ENCODE measurements at regions not wholly inside any gene's neighbourhood (a gene's known extent, or its start where the extent isn't known, plus 50 kb on each side); places are given as distances from the start of the nearest gene placed in this dataset.
A peak's percentile ranks its signal among the peaks of the same experiment; 100 is the strongest.
"Not testable (repeated sequence)": the region's sequence is repeated elsewhere in the genome, so short reads cannot be mapped to it uniquely, and the experiment has no call there.

DNA sequence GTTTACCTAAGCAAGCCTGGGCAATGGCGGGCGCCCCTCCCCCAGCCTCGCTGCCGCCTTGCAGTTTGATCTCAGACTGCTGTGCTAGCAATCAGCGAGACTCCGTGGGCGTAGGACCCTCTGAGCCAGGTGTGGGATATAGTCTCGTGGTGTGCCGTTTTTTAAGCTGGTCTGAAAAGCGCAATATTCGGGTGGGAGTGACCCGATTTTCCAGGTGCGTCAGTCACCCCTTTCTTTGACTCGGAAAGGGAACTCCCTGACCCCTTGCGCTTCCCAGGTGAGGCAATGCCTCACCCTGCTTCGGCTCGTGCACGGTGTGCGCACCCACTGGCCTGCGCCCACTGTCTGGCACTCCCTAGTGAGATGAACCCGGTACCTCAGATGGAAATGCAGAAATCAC lies 442.6 kb upstream of the MTPN start:
- not testable (repeated sequence) for DNase-seq (ENCODE audit: low read depth in 3 of 3)

DNA sequence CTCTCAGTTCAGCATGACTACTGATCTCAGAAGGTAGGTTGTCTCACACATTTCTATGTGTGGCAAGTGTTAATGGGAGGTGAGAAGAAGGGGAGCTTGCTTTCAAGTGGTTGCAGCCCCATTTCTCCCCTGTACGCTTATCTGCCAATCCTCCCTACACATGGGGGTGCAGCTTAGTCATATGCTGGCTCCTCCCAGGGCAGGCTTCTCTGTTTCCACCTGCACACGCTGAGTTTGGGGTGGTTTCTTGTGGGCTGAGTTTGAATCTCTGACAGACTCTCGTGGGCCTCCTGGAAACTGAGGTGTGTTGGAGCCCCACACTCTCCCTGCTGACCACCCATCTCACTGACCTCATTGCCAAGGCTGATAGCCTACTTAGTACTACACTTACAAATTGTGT lies 435.8 kb upstream of the MTPN start:
- DNase-seq (ENCODE audit: low read depth in 3 of 3) = no peak

- peak; percentile 0 to 18 (median 1) for DNase-seq (ENCODE audit: low read depth in 3 of 3)
Observed at GRCh38 chr7:136405931-136406777, 429.0 kb upstream of the MTPN start.

- no peak for DNase-seq (ENCODE audit: low read depth in 3 of 3)
Observed at GRCh38 chr7:136403591-136403990, 426.4 kb upstream of the MTPN start.

GRCh38 chr7:136400877-136401276 lies 423.7 kb upstream of the MTPN start:
- no peak for DNase-seq (ENCODE audit: low read depth in 3 of 3)

GRCh38 chr7:136399385-136399784 lies 422.2 kb upstream of the MTPN start:
- DNase-seq (ENCODE audit: low read depth in 3 of 3) = no peak

DNA sequence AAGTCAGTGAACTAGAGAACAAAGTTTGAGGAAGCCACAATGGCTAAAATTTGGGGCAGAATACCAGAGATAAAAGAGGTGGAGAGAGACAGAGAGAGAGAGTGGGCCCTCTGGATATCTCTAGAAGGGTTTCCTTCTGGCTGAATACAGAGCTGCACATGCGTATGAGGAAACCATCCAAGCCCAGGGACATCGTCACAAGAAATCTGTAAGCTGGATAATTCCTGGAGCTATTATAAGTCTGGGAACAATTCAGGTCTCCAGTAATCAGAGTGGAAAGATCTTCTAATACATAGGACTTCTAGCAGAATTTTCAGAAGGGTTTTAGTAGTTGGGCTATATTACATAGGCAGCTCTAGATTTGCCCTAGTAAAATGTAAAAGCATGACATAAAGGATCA lies 415.7 kb upstream of the MTPN start:
- no peak for DNase-seq (ENCODE audit: low read depth in 3 of 3)

- DNase-seq (ENCODE audit: low read depth in 3 of 3) = no peak
Observed at GRCh38 chr7:136391371-136391770, 414.2 kb upstream of the MTPN start.

DNA sequence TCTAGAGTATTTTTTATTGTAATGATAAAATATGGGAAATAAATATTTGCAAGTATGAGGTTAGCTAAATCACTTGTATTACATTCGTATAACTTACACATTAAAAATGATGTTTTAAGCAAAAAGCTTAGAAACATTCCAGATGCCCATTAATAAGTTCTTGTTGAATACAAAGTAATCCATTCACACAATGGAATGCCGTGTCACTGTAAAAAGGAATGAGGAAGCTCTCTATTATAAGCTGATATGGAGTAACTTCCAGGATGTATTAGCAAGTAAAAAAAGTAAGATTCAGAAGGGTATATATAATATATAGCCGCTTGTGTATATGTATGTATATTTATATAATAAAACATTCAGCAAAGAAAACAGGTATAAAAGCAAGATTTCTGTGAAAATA lies 412.8 kb upstream of the MTPN start:
- no peak for DNase-seq (ENCODE audit: low read depth in 3 of 3)

GRCh38 chr7:136386876-136387275 lies 409.7 kb upstream of the MTPN start:
- DNase-seq (ENCODE audit: low read depth in 3 of 3) = no peak

DNA sequence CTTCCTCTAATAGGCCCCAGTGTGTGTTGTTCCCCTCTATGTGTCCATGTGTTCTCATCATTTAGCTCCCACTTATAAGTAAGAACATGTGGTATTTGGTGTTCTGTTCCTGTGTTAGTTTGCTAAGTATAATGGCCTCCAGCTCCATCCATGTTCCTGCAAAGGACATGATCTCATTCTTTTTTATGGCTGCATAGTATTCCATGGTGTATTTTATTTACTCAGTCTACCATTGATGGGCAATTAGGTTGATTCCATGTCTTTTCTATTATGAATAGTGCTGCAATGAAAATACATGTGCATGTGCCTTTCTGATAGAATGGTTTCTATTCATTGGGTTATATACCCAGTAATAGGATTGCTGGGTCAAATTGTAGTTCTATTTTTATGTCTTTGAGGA lies 394.2 kb upstream of the MTPN start:
- not testable (repeated sequence) for DNase-seq (ENCODE audit: low read depth in 3 of 3)

GRCh38 chr7:136370137-136370536 lies 393.0 kb upstream of the MTPN start:
- no peak for DNase-seq (ENCODE audit: low read depth in 3 of 3)

DNA sequence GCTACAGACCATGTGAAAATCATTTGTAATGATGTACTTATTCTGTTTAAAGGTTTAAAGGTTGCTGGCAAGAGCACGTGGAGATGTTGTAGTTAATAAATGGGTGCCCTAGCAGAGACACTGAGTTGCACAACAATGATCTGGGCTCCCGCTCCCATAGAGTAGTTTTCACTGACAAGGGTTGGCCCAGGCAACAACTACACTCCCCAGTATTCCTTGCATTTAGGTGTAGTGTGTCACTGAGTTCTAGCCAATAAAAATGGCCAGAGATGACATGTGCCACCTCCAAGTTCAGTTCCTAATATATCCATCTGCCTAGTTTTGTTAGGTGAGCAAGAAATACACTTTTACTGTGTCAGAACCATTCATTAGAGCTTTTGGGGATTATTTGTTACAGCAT lies 392.1 kb upstream of the MTPN start:
- DNase-seq (ENCODE audit: low read depth in 3 of 3) = no peak

DNA sequence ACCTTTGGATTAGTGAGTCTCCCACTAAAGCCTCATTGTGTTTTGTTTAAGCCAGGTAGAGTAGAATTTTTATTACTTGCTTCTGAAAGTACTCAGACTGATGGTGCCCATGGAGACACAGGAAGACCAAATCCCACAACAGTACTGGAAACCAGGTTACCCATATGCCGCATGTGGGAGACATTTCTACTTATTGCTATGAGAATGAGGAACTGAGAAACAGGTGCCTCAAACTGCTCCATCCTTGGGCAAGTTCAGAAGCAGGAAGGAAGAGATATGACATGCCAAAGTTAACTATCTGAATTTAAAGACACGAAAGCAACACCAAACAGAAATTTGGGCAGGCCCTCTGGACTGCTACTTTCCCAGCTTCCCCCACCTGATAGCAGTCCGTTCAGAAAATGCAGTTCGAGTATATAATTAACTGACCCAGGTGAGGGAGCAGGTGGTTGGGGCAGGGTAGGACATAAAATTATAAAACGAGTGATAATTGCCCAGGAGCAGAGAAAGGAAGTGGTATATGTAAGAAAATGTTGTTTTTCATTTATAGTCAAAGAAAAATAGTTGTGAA lies 382.3 kb upstream of the MTPN start:
- no peak for DNase-seq (ENCODE audit: low read depth in 3 of 3)

DNA sequence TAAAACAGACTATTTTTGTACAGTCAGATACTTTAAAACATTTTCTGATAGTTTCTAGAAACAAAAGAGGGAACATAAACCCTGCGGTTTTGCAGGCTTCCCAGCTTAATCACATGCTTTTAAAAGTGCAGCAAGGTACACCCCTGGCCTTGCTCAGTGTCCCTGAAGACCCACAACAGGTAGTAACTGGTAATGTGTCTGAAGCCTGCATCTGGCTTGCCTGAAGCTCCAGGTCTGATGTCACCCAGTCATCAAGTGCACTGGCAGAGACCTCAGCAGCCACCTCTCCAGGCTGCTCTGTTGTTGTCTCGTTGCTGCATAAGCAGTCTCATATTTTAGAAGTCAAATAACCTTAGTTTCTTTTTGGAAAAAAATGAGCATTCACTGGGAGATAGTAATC lies 376.1 kb upstream of the MTPN start:
- no peak for DNase-seq (ENCODE audit: low read depth in 3 of 3)

DNA sequence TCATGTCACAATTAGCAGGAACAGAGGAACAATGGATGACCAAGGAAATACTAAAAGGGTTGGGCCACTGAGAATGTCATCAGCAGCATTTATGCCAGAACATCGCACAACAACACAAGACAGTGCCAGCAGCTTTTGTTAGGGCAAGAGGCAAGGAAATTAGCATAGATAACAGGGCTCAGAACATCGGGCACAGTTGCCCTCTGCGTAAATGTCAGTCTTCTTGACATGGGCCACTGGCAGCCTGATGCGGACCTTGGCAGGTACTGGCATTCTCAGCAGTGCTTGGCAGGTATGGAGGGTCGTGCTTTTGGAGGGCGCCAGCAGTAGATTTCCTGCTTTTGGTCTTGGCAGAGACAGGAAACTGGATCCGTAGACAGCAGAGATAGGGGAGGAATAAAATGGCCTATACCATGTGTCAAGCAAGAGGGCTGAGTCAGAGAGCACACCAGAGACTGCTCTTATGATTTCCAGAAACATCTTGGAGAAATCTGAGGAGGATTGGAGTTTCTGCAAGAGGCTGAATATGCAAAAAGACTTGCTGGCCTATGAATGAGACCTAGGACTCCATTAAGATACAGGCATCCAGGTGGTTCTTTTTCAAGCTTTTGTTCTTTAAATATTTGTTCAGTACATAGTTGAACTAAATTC lies 371.5 kb upstream of the MTPN start:
- DNase-seq (ENCODE audit: low read depth in 3 of 3) = no peak

DNA sequence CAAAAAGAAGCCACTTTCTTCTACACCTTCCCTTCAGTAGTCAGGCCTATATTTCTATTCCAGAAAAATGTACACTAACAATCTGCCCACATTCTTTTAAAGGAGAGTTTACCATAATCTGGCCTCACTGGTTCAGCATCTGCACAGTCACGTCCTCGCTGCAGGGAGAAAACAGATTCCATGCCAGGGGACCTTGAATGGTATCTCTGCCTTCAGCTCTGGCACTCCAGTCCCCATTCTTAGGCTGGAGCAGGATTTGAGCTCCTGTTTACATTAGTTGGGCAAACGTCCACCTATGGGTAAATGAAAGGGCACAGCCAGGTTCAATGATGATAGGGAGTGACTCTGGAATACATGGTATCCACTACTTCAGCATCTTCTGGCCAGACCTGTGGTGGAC lies 371.0 kb upstream of the MTPN start:
- DNase-seq (ENCODE audit: low read depth in 3 of 3) = no peak

GRCh38 chr7:136347488-136347887 lies 370.3 kb upstream of the MTPN start:
- no peak for DNase-seq (ENCODE audit: low read depth in 3 of 3)

- DNase-seq (ENCODE audit: low read depth in 3 of 3) = no peak
Observed at GRCh38 chr7:136342251-136342650, 365.1 kb upstream of the MTPN start.

DNA sequence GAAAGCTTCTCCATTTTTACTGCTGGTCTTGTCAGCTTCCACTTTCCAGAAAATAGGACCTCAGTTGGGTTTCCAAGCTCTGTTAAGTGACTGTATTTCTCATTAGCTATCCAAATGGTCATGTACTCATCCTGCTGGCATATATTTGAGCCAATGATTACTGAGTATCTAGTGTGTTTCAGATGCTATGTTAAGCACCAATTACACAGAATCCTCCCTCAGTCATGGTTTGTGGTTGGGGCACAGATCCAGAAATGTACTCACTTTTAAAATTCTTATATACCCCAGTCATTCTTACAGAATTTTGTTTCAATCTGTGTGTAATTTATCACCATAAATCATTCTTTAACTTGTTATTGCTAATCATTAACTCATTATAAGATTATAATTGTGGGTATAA lies 362.3 kb upstream of the MTPN start:
- DNase-seq (ENCODE audit: low read depth in 3 of 3) = no peak

- no peak for DNase-seq (ENCODE audit: low read depth in 3 of 3)
Observed at GRCh38 chr7:136336932-136337331, 359.8 kb upstream of the MTPN start.

DNA sequence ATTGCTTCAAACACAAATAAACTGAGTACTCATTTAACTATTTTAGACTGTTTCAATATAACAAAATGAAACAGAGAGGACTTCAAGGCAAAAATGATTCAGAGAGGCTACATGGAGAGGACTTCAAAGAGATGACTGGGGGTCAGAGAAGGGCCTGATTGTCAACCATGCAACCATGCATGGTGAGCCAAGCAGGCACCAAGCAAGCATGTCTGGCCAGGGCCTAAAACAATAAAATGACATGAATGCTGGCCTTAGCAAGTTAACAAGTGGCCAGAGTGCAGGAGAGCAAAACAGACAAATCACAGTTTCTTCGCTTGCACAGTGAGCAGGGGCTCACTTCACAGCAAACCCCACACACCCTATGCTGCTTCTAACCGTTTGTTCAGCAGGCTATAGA lies 356.5 kb upstream of the MTPN start:
- no peak for DNase-seq (ENCODE audit: low read depth in 3 of 3)

GRCh38 chr7:136326045-136326609 lies 349.0 kb upstream of the MTPN start:
- DNase-seq (ENCODE audit: low read depth in 3 of 3) = no peak
